ENCODE measurements at regions not wholly inside any gene's neighbourhood (a gene's known extent, or its start where the extent isn't known, plus 50 kb on each side); places are given as distances from the start of the nearest gene placed in this dataset.

- no peak for TF ChIP-seq CTCF (IDR thresholded peaks at IDR 0.05)
- TF ChIP-seq POLR2A (IDR thresholded peaks at IDR 0.05): no peak
- TF ChIP-seq EP300 (IDR thresholded peaks at IDR 0.05): no peak
Measured at GRCh38 chrX:38857736-38858523, 56.7 kb downstream of the MID1IP1 start.

All from ovary (tissue), 3 donors.